H1 (cell line): ENCODE measurements at regions not wholly inside any gene's neighbourhood (a gene's known extent, or its start where the extent isn't known, plus 50 kb on each side); places are given as distances from the start of the nearest gene placed in this dataset.

Experiments used
- CTCF ChIA-PET: fragments of 300-600 bp; sonication (Branson Sonifier 250); formaldehyde crosslinking; loops from one replicate; lab custom pipeline; 2021; ENCODE audit not compliant: partially characterized antibody; lab: Charles Lee
- POLR2A ChIA-PET: fragments of 300-600 bp; sonication (Branson Sonifier 250); formaldehyde crosslinking; loops from one replicate; lab custom pipeline; 2021; ENCODE audit warnings: inconsistent platforms; ENCODE audit not compliant: partially characterized antibody; lab: Charles Lee
- DNase-seq, 2 experiments: peaks; one replicate each; pipeline versions ENCODE4 v3.0.0 to v3.0.0-alpha.2; 2010 to 2022; ENCODE audit warnings: low spot score in 2 of 2, low read depth in 1 of 2, mixed read lengths in 1 of 2
- FAIRE-seq: peaks from 2 replicates; lab custom pipeline; 2011; peaks lifted over from hg19 to GRCh38; lab: Jason Lieb, UNC
- H2AFZ ChIP-seq: 2 replicates; pipeline ENCODE4 v1.8.1; 2012; ENCODE audit warnings: low read length, inconsistent platforms
- H2AK5ac ChIP-seq: 2 replicates; pipeline ENCODE4 v1.6.1; 2013; ENCODE audit warnings: low read depth, low read length
- H2BK120ac ChIP-seq: replicated peaks from 2 replicates; pipeline ENCODE3; 2013; ENCODE audit warnings: low read depth, low read length, inconsistent platforms
- H2BK12ac ChIP-seq: 2 replicates; pipeline ENCODE4 v1.6.1; 2013; ENCODE audit warnings: low read depth, low read length
- H2BK15ac ChIP-seq: 2 replicates; pipeline ENCODE4 v1.6.1; 2013; ENCODE audit warnings: low read length
- H2BK20ac ChIP-seq: 2 replicates; pipeline ENCODE4 v1.6.1; 2013; ENCODE audit warnings: low read length
- H2BK5ac ChIP-seq: 2 replicates; pipeline ENCODE4 v1.6.1; 2013; ENCODE audit warnings: low read depth, low read length
- H3K14ac ChIP-seq: 2 replicates; pipeline ENCODE4 v1.6.1; 2013; ENCODE audit warnings: inconsistent platforms; ENCODE audit not compliant: insufficient read length
- H3K18ac ChIP-seq: 2 replicates; pipeline ENCODE4 v1.6.1; 2013; ENCODE audit warnings: low read length; ENCODE audit errors: extremely low read depth
- H3K23ac ChIP-seq: 2 replicates; pipeline ENCODE4 v1.6.1; 2013; ENCODE audit warnings: inconsistent platforms; ENCODE audit not compliant: insufficient read length
- H3K23me2 ChIP-seq: 2 replicates; pipeline ENCODE4 v1.6.1; 2013; ENCODE audit warnings: low read depth, low read length
- H3K27ac ChIP-seq: 2 replicates; pipeline ENCODE4 v1.6.1; 2011; ENCODE audit warnings: low read depth, low read length, inconsistent platforms
- H3K27me3 ChIP-seq, 4 experiments: replicated peaks in 1 of 4; 1 replicate in 1 of 4; 2 replicates in 3 of 4; pipeline versions ENCODE4 v1.6.1 to v1.8.1; 2011 to 2013; ENCODE audit warnings: low read length in 3 of 4, mild to moderate bottlenecking in 3 of 4, inconsistent platforms in 2 of 4, mixed read lengths in 2 of 4, moderate library complexity in 1 of 4; ENCODE audit not compliant: control insufficient read depth in 3 of 4, insufficient read depth in 3 of 4; ENCODE audit errors: extremely low read depth in 1 of 4
- H3K36me3 ChIP-seq, 4 experiments: 2 replicates each; pipeline versions ENCODE4 v1.6.1 to v1.8.1; 2011 to 2013; ENCODE audit warnings: mild to moderate bottlenecking in 4 of 4, low read length in 3 of 4, moderate library complexity in 2 of 4, control low read depth in 1 of 4, inconsistent platforms in 1 of 4; ENCODE audit not compliant: insufficient read depth in 4 of 4, control insufficient read depth in 2 of 4
- H3K4ac ChIP-seq: replicated peaks from 2 replicates; pipeline ENCODE3; 2013; ENCODE audit warnings: low read length, low read depth, mixed read lengths, inconsistent platforms; ENCODE audit not compliant: insufficient read length
- H3K4me1 ChIP-seq, 4 experiments: replicated peaks in 1 of 4; 1 replicate in 1 of 4; 2 replicates in 3 of 4; pipeline versions ENCODE4 v1.6.1 to v1.8.1; 2011 to 2013; ENCODE audit warnings: low read length in 3 of 4, inconsistent platforms in 2 of 4, mixed read lengths in 1 of 4; ENCODE audit not compliant: insufficient read depth in 4 of 4, control insufficient read depth in 3 of 4
- H3K4me2 ChIP-seq, 2 experiments: 2 replicates each; pipeline versions ENCODE4 v1.6.1 to v1.8.1; 2011 to 2013; ENCODE audit warnings: low read depth in 2 of 2, low read length in 2 of 2, control low read depth in 1 of 2, inconsistent platforms in 1 of 2, mild to moderate bottlenecking in 1 of 2; ENCODE audit not compliant: insufficient read depth in 1 of 2
- H3K4me3 ChIP-seq, 4 experiments: fragments of 200-600, 300-600 bp in 1 of 4; sonication (generic), shearing (Covaris generic), sonication (Bioruptor Twin) in 1 of 4; 2 replicates each; pipeline versions ENCODE4 v1.5.1 to v1.8.1; 2011 to 2016; ENCODE audit warnings: low read length in 4 of 4, low read depth in 3 of 4, control low read depth in 2 of 4, inconsistent platforms in 2 of 4, mild to moderate bottlenecking in 2 of 4, mixed read lengths in 1 of 4, moderate library complexity in 1 of 4; ENCODE audit not compliant: insufficient read depth in 2 of 4; ENCODE audit errors: extremely low read depth in 1 of 4
- H3K56ac ChIP-seq: replicated peaks from 2 replicates; pipeline ENCODE3; 2013; ENCODE audit warnings: low read depth, mild to moderate bottlenecking, mixed read lengths, low read length, inconsistent platforms; ENCODE audit not compliant: insufficient read length
- H3K79me1 ChIP-seq: 2 replicates; pipeline ENCODE4 v1.6.1; 2013; ENCODE audit warnings: low read depth, low read length, control low read depth
- H3K79me2 ChIP-seq, 2 experiments: 2 replicates each; pipeline versions ENCODE4 v1.6.1 to v1.8.1; 2012 to 2013; ENCODE audit warnings: low read length in 2 of 2, mild to moderate bottlenecking in 2 of 2, inconsistent platforms in 1 of 2; ENCODE audit not compliant: insufficient read depth in 2 of 2, control insufficient read depth in 1 of 2
- H3K9ac ChIP-seq, 4 experiments: replicated peaks in 1 of 4; 1 replicate in 1 of 4; 2 replicates in 3 of 4; pipeline versions ENCODE4 v1.6.1 to v1.8.1; 2011 to 2013; ENCODE audit warnings: low read depth in 3 of 4, low read length in 3 of 4, control low read depth in 2 of 4, mild to moderate bottlenecking in 2 of 4, moderate library complexity in 2 of 4, inconsistent platforms in 1 of 4; ENCODE audit errors: extremely low read depth in 1 of 4
- H3K9me3 ChIP-seq, 2 experiments: 2 replicates each; pipeline versions ENCODE4 v1.6.1 to v1.8.1; 2012 to 2013; ENCODE audit warnings: mild to moderate bottlenecking in 2 of 2, moderate library complexity in 2 of 2, control low read depth in 1 of 2, inconsistent platforms in 1 of 2, low read depth in 1 of 2, low read length in 1 of 2, mixed read lengths in 1 of 2; ENCODE audit not compliant: insufficient read depth in 2 of 2
- H4K20me1 ChIP-seq, 2 experiments: replicated peaks in 1 of 2; 2 replicates each; pipeline versions ENCODE3 to v1.8.1; 2011 to 2013; ENCODE audit warnings: inconsistent platforms in 2 of 2, low read length in 2 of 2, mild to moderate bottlenecking in 1 of 2; ENCODE audit not compliant: insufficient read depth in 2 of 2, control insufficient read depth in 1 of 2
- H4K5ac ChIP-seq: 2 replicates; pipeline ENCODE4 v1.6.1; 2013; ENCODE audit warnings: low read length, low read depth, mixed read lengths, inconsistent platforms; ENCODE audit not compliant: insufficient read length
- H4K8ac ChIP-seq: 2 replicates; pipeline ENCODE4 v1.8.0; 2013; ENCODE audit warnings: mild to moderate bottlenecking, moderate library complexity, low read length, inconsistent platforms; ENCODE audit not compliant: insufficient read depth; ENCODE audit errors: extremely low read depth
- H4K91ac ChIP-seq: replicated peaks from 2 replicates; pipeline ENCODE3; 2013; ENCODE audit warnings: low read length, mixed read lengths, inconsistent platforms; ENCODE audit not compliant: insufficient read length
- CBX5 ChIP-seq: fragments of 300-800, 300-1000 bp; sonication (generic); IDR thresholded peaks from 2 replicates; pipeline ENCODE4 v1.7.1; 2016; ENCODE audit warnings: antibody characterized with exemption, low read length, low read depth
- CEBPB ChIP-seq: IDR thresholded peaks from 2 replicates; pipeline ENCODE4 v1.6.1; 2012; ENCODE audit warnings: low read depth, low read length
- HDAC2 ChIP-seq, 2 experiments: fragments of 300-600 bp in 1 of 2; sonication (generic) in 1 of 2; IDR thresholded peaks; 2 replicates each; pipeline ENCODE4 v1.6.1; 2011 to 2012; ENCODE audit warnings: low read depth in 2 of 2, low read length in 2 of 2, mild to moderate bottlenecking in 2 of 2, moderate library complexity in 2 of 2, borderline replicate concordance in 1 of 2, inconsistent platforms in 1 of 2
- KDM5A ChIP-seq: fragments of 200-600 bp; IDR thresholded peaks from 2 replicates; pipeline ENCODE4 v1.7.1; 2012; ENCODE audit warnings: mild to moderate bottlenecking, low read length, inconsistent platforms, mixed read lengths
- RAD21 ChIP-seq, 2 experiments: IDR thresholded peaks in 1 of 2; conservative IDR thresholded peaks in 1 of 2; 2 replicates each; pipeline ENCODE4 v1.6.1; 2011; ENCODE audit warnings: low read depth in 2 of 2, low read length in 2 of 2, improper control_type of control experiment in 1 of 2, inconsistent platforms in 1 of 2, mild to moderate bottlenecking in 1 of 2, moderate library complexity in 1 of 2
- SUZ12 ChIP-seq: fragments of 200-600 bp; sonication (generic); IDR thresholded peaks from 2 replicates; pipeline ENCODE4 v1.6.1; 2012; ENCODE audit warnings: mild to moderate bottlenecking, inconsistent platforms, low read length, moderate library complexity, mixed read lengths
- TBP ChIP-seq: IDR thresholded peaks from 2 replicates; pipeline ENCODE4 v1.6.1; 2011; ENCODE audit warnings: low read depth, low read length, improper control_type of control experiment
- TEAD4 ChIP-seq: IDR thresholded peaks from 2 replicates; pipeline ENCODE4 v1.6.1; 2012; ENCODE audit warnings: low read depth, low read length, inconsistent platforms, mixed read lengths
- ZNF274 ChIP-seq: IDR thresholded peaks from 2 replicates; pipeline ENCODE4 v1.7.0; 2012; ENCODE audit warnings: low read length, borderline replicate concordance; ENCODE audit errors: extremely low read depth
- WGBS, 2 experiments: shearing (Covaris generic) in 1 of 2; methylation state at CpG; one replicate each; pipeline versions ENCODE4 v1.1.6 to v1.1.7; 2013 to 2015; ENCODE audit warnings: low lambda C conversion rate in 2 of 2, mixed read lengths in 2 of 2, inconsistent platforms in 1 of 2, low coverage in 1 of 2, missing lambda C conversion rate in 1 of 2; ENCODE audit not compliant: insufficient replicate concordance in 2 of 2, insufficient coverage in 1 of 2, insufficient read length in 1 of 2; ENCODE audit errors: extremely low coverage in 1 of 2, missing lambda C conversion rate in 1 of 2; 5-methylcytosine and 5-hydroxymethylcytosine counted together
- TF ChIP-seq, protein P1 (sequence below): IDR thresholded peaks from 2 replicates; pipeline ENCODE4 v1.6.1; 2012; ENCODE audit warnings: inconsistent platforms
- TF ChIP-seq, protein P2 (sequence below): IDR thresholded peaks from 2 replicates; pipeline ENCODE4 v1.6.1; 2011; ENCODE audit warnings: low read length, improper control_type of control experiment

DNA sequence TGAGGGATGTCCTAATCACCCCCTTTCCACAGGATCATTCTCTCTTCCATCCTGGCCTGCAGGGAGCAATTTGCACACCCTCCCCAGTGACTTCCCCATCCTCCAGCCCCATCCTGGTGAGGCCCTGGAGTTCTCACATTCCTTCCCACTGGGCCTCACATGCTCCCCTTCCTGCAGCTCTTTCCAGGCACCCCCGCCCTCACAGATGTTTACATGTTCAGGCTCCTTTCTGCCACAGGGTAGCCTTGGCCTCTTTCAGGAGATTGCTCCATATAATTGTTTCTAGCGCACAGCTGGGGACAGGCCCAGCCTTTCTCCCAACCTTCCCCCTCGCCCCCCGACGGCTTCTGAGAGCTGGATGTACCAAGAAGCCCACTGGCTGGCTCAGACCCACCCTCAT lies 288.4 kb upstream of the TRIB2 start:
- Histone ChIP-seq H3K4me2 (peak overlapping the region in 1 of 2 experiments; percentile 23; a peak in 1 of 4 replicates), H4K91ac (no peak overlapping the region), H3K56ac (no peak overlapping the region), H3K23me2 (no peaks in the 10 kb centered on the region), H3K9me3 (no peaks in the 10 kb centered on the region), H4K8ac (no peak overlapping the region), H2AK5ac (0 out of 2 replicates have a peak overlapping the region, but pooled peaks have one; percentile 46), H3K79me2 (no peaks in the 10 kb centered on the region), H3K18ac (peak overlapping the region; percentile 53), H2BK5ac (peak overlapping the region; percentile 76; the same call in 1 of the 2 replicates), H3K79me1 (no peaks in the 10 kb centered on the region), H3K14ac (no peak overlapping the region), H2AFZ (peak overlapping the region; percentile 45; the same call in 1 of the 2 replicates), H2BK15ac (no peak overlapping the region), H3K27me3 (no peaks in the 10 kb centered on the region), H3K23ac (no peak overlapping the region), H2BK20ac (no peak overlapping the region), H3K4me3 (no peak overlapping the region), H3K4me1 (peaks cover 0 to 11% (median 3%) of the 10 kb centered on the region in 4 experiments; a peak in 4 of 7 replicates), H4K5ac (no peak overlapping the region), H3K36me3 (no peaks in the 10 kb centered on the region), H2BK120ac (no peak overlapping the region), H4K20me1 (no peaks in the 10 kb centered on the region), H2BK12ac (peak overlapping the region; percentile 82), H3K9ac (no peak overlapping the region), H3K4ac (no peak overlapping the region), H3K27ac (no peak overlapping the region)
- WGBS, 2 experiments = 75% methylated on average over 5 of the region's 5 CpGs; no CpG with 5 or more reads in 1 of the 2 experiments
- no peak for DNase-seq
- POLR2A ChIA-PET = no interaction called here
- CTCF ChIA-PET = interaction anchor here (0.8 to 1.1 kb wide), 2 partner anchors 559 to 574 kb away, joined by 3 read pairs; no protein-coding TSS in a partner anchor
- FAIRE-seq = no peak
- TF ChIP-seq, protein P1, sequence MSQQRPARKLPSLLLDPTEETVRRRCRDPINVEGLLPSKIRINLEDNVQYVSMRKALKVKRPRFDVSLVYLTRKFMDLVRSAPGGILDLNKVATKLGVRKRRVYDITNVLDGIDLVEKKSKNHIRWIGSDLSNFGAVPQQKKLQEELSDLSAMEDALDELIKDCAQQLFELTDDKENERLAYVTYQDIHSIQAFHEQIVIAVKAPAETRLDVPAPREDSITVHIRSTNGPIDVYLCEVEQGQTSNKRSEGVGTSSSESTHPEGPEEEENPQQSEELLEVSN = no peak
- no peak; a peak in 1 of 4 replicates for TF ChIP-seq RAD21 (IDR thresholded peaks at IDR 0.05 in 1 of 2, conservative IDR thresholded peaks at IDR 0.05 in 1 of 2; ENCODE audit: low read depth in 2 of 2, low read length in 2 of 2)
- no peak for TF ChIP-seq ZNF274
- no peak for TF ChIP-seq TBP
- TF ChIP-seq TEAD4 = peak; percentile 58; the same call in 1 of the 2 replicates
- no peak for TF ChIP-seq CBX5
- no peak for TF ChIP-seq KDM5A
- TF ChIP-seq SUZ12 = no peak
- TF ChIP-seq CEBPB = 0 out of 2 replicates have a peak, but pooled peaks have one; percentile 22
- TF ChIP-seq HDAC2 (IDR thresholded peaks at IDR 0.05; ENCODE audit: borderline replicate concordance in 1 of 2, low read depth in 2 of 2, low read length in 2 of 2) = no peak
- TF ChIP-seq, protein P2, sequence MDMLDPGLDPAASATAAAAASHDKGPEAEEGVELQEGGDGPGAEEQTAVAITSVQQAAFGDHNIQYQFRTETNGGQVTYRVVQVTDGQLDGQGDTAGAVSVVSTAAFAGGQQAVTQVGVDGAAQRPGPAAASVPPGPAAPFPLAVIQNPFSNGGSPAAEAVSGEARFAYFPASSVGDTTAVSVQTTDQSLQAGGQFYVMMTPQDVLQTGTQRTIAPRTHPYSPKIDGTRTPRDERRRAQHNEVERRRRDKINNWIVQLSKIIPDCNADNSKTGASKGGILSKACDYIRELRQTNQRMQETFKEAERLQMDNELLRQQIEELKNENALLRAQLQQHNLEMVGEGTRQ = no peak
